ENCODE measurements at regions not wholly inside any gene's neighbourhood (a gene's known extent, or its start where the extent isn't known, plus 50 kb on each side); places are given as distances from the start of the nearest gene placed in this dataset.

GRCh38 chr11:122353561-122353960 lies 237.5 kb upstream of the BLID start:
- TF ChIP-seq EZH2 (optimal IDR thresholded peaks at IDR 0.05; ENCODE audit: low read depth, low read length) (no peak), CTCF (IDR thresholded peaks at IDR 0.05; ENCODE audit: low read length) (no peak), EZH2phosphoT487 (IDR thresholded peaks at IDR 0.05; ENCODE audit: low read length) (no peak)
